Breast epithelium (tissue), 3 donors: ENCODE measurements at regions not wholly inside any gene's neighbourhood (a gene's known extent, or its start where the extent isn't known, plus 50 kb on each side); places are given as distances from the start of the nearest gene placed in this dataset.

ENCODE experiments used
- CTCF ChIP-seq, 3 donors: fragments of 450-650 bp; IDR thresholded peaks; one replicate each; pipeline ENCODE4 v1.5.1; 2016 to 2017; ENCODE audit warnings: antibody characterized with exemption in 3 of 3, mild to moderate bottlenecking in 3 of 3, moderate library complexity in 3 of 3
- POLR2A ChIP-seq: fragments of 450-650 bp; IDR thresholded peaks from one replicate; pipeline ENCODE4 v1.6.1; 2016; ENCODE audit warnings: antibody characterized with exemption, mild to moderate bottlenecking, moderate library complexity

GRCh38 chr4:181688872-181689271 lies 554.3 kb upstream of the TENM3 start:
- no peak for TF ChIP-seq CTCF (IDR thresholded peaks at IDR 0.05)
- no peak for TF ChIP-seq POLR2A
